ENCODE measurements at regions not wholly inside any gene's neighbourhood (a gene's known extent, or its start where the extent isn't known, plus 50 kb on each side); places are given as distances from the start of the nearest gene placed in this dataset.
"Not testable (repeated sequence)": the region's sequence is repeated elsewhere in the genome, so short reads cannot be mapped to it uniquely, and the experiment has no call there.

DNA sequence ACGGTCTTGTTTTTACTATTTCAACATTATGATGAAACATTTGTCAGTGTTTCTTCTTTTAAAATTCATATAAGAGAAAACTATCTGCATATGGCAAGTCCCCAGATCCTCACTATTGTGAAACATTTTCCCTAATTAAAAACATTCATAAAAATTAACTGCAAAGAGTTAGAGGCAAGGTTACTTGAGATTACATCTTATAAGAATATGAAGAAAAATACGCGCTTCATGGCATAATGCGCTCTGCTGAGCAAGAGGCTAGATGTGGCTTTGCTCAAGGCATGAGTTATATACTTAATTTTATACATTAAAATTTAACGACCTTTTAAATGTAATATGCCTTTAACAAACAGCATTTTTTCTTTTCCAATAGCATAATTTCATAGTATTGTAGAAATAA, 166.4 kb upstream of the RPRM start:
- Mint-ChIP-seq H3K4me1 (ENCODE audit: low read depth) (no peaks in the 10 kb centered on the region), H3K9me3 (peaks cover 13% of the 10 kb centered on the region), H3K27ac (no peak overlapping the region), H3K4me3 (ENCODE audit: low read depth) (no peak overlapping the region), H3K36me3 (ENCODE audit: low read depth) (no peaks in the 10 kb centered on the region), H3K27me3 (ENCODE audit: low read depth) (no peaks in the 10 kb centered on the region)
- intact Hi-C loops (cut with micrococcal nuclease): no loop called here
- no peak for DNase-seq (ENCODE audit: low spot score)

DNA sequence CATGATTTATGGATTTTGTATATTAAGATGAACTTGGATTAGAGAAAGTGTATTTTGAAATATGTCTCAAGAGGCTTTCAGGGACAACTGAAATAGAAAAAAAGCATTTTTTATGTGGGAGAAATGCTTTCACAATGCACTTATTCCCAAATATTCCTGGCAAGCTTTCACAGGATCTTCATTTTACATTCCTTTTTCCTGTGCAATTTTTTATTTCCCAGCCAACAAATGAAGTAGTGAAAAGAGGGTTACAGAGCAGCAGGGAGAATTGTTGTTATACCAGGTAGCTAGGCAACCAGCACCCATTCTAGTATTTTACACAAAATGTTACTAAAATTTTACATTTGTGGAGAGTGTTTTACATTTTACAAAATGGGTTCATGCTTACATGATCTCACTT, 167.0 kb upstream of the RPRM start:
- Mint-ChIP-seq H3K36me3 (ENCODE audit: low read depth) (no peaks in the 10 kb centered on the region), H3K4me1 (ENCODE audit: low read depth) (no peaks in the 10 kb centered on the region), H3K27ac (no peak overlapping the region), H3K4me3 (ENCODE audit: low read depth) (no peak overlapping the region), H3K9me3 (peaks cover 12% of the 10 kb centered on the region), H3K27me3 (ENCODE audit: low read depth) (no peaks in the 10 kb centered on the region)
- intact Hi-C loops (cut with micrococcal nuclease): no loop called here
- DNase-seq (ENCODE audit: low spot score): no peak

DNA sequence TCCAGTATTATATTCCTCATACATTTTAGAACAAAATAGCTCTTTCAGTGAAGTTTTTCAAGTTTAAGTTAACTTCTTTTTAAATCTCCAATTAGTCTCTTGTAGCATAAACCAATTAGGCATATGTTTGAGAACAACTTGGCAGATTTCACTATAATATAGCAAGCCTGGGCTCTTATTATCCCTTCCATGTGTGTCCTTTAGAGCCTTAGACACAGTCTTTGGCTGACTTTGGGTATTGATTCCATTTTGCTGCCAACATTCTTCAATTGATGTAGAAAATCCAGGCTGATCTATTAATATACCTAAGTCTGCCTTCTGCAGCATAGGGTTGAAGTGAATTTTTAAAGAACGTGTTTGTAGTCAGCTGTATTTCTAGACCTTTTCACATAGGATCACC, 179.1 kb upstream of the RPRM start:
- no peak for DNase-seq (ENCODE audit: low spot score)
- Mint-ChIP-seq H3K4me1 (ENCODE audit: low read depth) (no peaks in the 10 kb centered on the region), H3K27me3 (ENCODE audit: low read depth) (no peaks in the 10 kb centered on the region), H3K27ac (no peak overlapping the region), H3K9me3 (no peaks in the 10 kb centered on the region), H3K36me3 (ENCODE audit: low read depth) (no peaks in the 10 kb centered on the region), H3K4me3 (ENCODE audit: low read depth) (no peak overlapping the region)
- intact Hi-C loops (cut with micrococcal nuclease): no loop called here

DNA sequence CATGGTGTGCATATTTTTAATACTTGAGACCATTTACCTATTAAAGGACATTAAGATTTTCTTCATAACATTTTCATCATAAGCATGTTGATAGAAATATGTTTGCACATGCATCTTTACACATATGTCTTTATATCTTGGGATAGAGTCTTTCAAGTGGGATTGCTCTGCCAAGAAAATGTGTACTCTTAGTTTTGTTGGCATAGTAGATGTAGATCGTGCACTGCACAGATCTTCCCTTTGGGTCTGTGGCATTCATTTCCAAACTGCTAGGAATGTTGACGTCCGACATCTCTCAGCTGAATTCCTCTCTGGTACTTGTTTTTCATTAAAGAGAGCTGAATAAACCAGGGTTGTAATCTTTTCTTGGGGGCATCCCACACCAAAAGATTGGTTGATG, 183.2 kb upstream of the RPRM start:
- no peaks in the 10 kb centered on the region for H3K4me1 Mint-ChIP-seq (ENCODE audit: low read depth)
- no peaks in the 10 kb centered on the region for H3K27me3 Mint-ChIP-seq (ENCODE audit: low read depth)
- H3K27ac Mint-ChIP-seq: no peak overlapping the region
- DNase-seq (ENCODE audit: low spot score): no peak
- H3K9me3 Mint-ChIP-seq: peaks cover 3% of the 10 kb centered on the region
- H3K36me3 Mint-ChIP-seq (ENCODE audit: low read depth): no peaks in the 10 kb centered on the region
- intact Hi-C loops (cut with micrococcal nuclease): no loop called here
- no peak overlapping the region for H3K4me3 Mint-ChIP-seq (ENCODE audit: low read depth)

DNA sequence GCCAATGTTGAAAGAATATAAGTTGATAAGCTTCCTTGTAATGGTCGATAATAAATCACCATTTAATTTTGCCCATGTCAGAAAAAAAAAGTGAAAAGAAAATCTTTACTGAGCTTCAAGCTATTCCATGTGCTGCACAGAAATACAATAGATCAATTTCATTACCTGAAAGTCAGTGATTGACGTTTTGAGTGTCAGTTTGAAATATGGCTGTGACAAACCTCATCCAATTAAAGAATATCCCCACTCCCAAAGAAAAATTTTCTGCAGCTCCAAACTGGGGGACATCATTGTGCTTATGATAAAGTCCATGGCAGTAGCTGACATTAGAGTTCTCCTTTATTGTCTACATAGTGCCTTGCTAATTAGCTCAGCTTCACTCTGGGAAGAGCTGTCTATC, 184.8 kb upstream of the RPRM start:
- intact Hi-C loops (cut with micrococcal nuclease): no loop called here
- Mint-ChIP-seq H3K4me1 (ENCODE audit: low read depth) (no peaks in the 10 kb centered on the region), H3K36me3 (ENCODE audit: low read depth) (no peaks in the 10 kb centered on the region), H3K27ac (no peak overlapping the region), H3K9me3 (peaks cover 6% of the 10 kb centered on the region), H3K27me3 (ENCODE audit: low read depth) (no peaks in the 10 kb centered on the region), H3K4me3 (ENCODE audit: low read depth) (no peak overlapping the region)
- no peak for DNase-seq (ENCODE audit: low spot score)

DNA sequence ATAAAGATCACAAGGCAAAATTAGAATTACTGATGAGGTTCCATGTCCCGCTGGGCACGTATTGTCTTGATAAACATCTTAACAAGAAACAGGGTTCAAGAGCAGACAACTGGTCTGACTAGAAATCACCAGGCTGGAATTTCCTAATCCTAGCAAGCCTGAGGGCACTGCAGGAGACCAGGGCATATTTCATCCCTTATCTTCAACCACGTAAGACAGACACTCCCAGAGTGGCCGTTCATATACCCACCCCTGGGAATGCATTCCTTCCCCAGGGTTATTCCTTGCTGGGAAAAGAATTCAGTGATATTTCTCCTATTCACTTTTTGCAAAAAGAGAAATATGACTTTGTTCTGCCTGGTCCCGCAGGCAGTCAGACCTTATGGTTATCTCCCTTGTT, 185.4 kb upstream of the RPRM start:
- intact Hi-C loops (cut with micrococcal nuclease); DNase-seq (ENCODE audit: low spot score); H3K9me3 Mint-ChIP-seq; H3K36me3 Mint-ChIP-seq (ENCODE audit: low read depth); H3K27me3 Mint-ChIP-seq (ENCODE audit: low read depth); H3K27ac Mint-ChIP-seq; H3K4me1 Mint-ChIP-seq (ENCODE audit: low read depth); H3K4me3 Mint-ChIP-seq (ENCODE audit: low read depth): not testable (repeated sequence)

DNA sequence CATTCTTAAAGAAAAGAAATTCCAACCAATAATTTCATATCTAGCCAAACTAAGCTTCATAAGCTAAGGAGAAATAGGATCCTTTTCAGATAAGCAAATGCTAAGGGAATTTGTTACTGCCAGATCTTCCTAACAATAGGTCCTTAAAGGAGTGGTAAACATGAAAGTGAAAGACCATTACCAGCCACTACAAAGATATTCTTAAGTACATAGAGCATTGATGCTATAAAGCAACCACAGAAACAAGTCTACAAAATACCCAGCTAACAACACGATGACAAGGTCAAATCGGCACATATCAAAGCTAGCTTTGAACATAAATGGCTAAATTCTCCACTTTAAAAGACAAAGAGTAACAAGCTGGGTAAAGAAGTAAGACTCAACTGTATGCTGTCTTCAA, 188.9 kb upstream of the RPRM start:
- DNase-seq (ENCODE audit: low spot score): no peak
- Mint-ChIP-seq H3K27ac (no peak overlapping the region), H3K36me3 (ENCODE audit: low read depth) (no peaks in the 10 kb centered on the region), H3K9me3 (peaks cover 21% of the 10 kb centered on the region), H3K4me3 (ENCODE audit: low read depth) (no peak overlapping the region), H3K4me1 (ENCODE audit: low read depth) (no peaks in the 10 kb centered on the region), H3K27me3 (ENCODE audit: low read depth) (no peaks in the 10 kb centered on the region)
- intact Hi-C loops (cut with micrococcal nuclease): no loop called here

DNA sequence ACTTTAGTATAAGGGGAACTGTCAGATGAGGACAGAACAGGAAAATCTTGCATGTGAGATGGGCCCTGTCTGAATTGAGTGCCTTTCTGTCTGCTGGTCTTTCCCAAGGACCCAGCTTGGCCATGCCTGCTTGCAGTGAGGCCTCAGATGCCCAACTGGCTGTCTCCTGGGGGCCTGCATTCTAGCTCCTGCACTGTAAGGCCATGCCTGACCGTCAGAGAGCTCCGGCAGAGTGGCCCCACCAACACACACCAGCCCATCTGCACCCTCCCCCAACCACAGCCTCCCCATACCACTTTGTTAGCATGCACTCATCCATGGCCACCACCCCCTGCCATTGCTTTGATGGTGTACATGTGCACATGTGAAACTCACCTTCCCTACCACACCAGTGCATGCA, 190.4 kb upstream of the RPRM start:
- Mint-ChIP-seq H3K36me3 (ENCODE audit: low read depth) (no peaks in the 10 kb centered on the region), H3K4me1 (ENCODE audit: low read depth) (no peaks in the 10 kb centered on the region)

DNA sequence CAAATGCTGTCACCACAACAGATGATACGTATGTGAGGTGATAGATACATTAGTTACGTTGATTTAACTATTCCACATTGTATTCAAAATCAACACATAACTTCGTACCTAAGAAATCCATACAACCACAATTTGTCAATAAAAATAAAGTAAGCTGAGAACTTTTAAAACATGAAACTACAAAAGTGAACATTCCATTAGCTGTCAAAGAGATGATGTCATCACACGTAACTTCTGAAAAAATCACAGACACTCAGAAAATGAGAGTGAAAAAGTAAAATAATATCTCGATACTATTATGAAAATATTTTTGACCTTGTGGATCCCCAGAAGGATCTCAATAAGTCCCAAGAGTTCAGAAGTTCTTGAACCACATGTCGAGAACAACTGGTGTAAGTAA, 161.6 kb upstream of the GALNT13 start:
- Mint-ChIP-seq H3K4me1 (ENCODE audit: low read depth) (no peaks in the 10 kb centered on the region), H3K27ac (no peak overlapping the region), H3K4me3 (ENCODE audit: low read depth) (no peak overlapping the region), H3K27me3 (ENCODE audit: low read depth) (no peaks in the 10 kb centered on the region), H3K36me3 (ENCODE audit: low read depth) (no peaks in the 10 kb centered on the region), H3K9me3 (peaks cover 6% of the 10 kb centered on the region)
- intact Hi-C loops (cut with micrococcal nuclease): no loop called here
- DNase-seq (ENCODE audit: low spot score): no peak

More for the DNA sequence above, 190.4 kb upstream of the RPRM start:
- no peaks in the 10 kb centered on the region for H3K27me3 Mint-ChIP-seq (ENCODE audit: low read depth)
- H3K9me3 Mint-ChIP-seq: peaks cover 22% of the 10 kb centered on the region
- no peak overlapping the region for H3K4me3 Mint-ChIP-seq (ENCODE audit: low read depth)
- DNase-seq (ENCODE audit: low spot score): no peak
- intact Hi-C loops (cut with micrococcal nuclease): no loop called here
- H3K27ac Mint-ChIP-seq: no peak overlapping the region

DNA sequence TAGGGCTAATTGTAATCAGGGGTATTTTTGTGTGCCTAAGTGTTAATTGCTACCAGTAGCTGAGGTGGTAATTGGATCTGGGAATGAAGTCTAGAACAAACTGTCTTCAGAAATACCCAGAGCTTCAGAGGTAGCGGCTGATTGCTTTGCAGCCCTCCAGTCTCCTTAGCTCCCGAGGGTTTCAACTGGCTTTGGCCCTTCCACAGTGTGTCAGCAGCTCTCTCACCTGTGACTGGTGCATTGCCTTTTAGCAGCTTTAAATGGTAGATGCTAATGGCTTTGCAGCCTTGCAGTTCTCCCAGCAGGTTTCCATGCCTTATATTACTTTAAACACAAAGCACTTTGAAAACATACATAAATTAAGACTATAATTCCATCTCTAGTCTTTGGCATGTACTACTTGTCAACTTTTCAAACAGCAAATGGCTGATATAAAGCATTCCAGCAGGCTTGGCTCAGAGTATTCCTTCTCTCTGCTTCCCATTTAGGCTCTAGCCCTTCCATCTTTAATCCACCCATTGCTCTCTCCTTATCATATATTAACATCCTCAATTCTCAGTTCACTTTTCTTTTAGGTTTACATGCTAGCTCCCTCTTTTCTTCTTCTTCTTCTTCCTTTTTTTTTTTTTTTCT, 156.4 kb upstream of the GALNT13 start:
- Mint-ChIP-seq H3K27ac (no peak overlapping the region), H3K4me3 (ENCODE audit: low read depth) (no peak overlapping the region), H3K9me3 (peaks cover 5% of the 10 kb centered on the region), H3K4me1 (ENCODE audit: low read depth) (no peaks in the 10 kb centered on the region), H3K27me3 (ENCODE audit: low read depth) (no peaks in the 10 kb centered on the region), H3K36me3 (ENCODE audit: low read depth) (no peaks in the 10 kb centered on the region)
- intact Hi-C loops (cut with micrococcal nuclease): loop anchor here (5.0 kb wide), 1 partner anchor 233 kb away; no protein-coding TSS in a partner anchor
- no peak for DNase-seq (ENCODE audit: low spot score)

DNA sequence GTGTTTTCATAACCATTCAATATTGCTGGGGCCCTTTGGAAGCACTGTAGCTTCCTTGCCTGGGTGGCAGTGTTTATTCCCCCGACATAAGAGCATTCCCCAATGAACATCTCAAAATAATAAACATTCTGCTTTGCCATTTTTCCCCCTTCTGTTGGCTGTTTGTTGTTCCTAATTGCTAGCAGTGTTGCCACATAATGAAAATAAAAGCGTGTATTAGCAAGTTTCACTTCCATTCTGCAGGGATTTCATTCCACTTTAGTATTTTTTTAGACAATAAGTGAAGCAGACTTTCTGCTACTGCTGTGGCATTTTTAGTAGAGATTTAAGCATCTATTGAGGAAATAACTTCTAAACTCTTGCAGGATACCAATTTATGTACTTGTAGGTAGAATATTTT, 154.7 kb upstream of the GALNT13 start:
- intact Hi-C loops (cut with micrococcal nuclease): loop anchor here (5.0 kb wide), 1 partner anchor 235 kb away; no protein-coding TSS in a partner anchor
- DNase-seq (ENCODE audit: low spot score): no peak
- H3K36me3 Mint-ChIP-seq (ENCODE audit: low read depth): no peaks in the 10 kb centered on the region
- H3K9me3 Mint-ChIP-seq: peaks cover 5% of the 10 kb centered on the region
- no peak overlapping the region for H3K27ac Mint-ChIP-seq
- H3K27me3 Mint-ChIP-seq (ENCODE audit: low read depth): no peaks in the 10 kb centered on the region
- H3K4me3 Mint-ChIP-seq (ENCODE audit: low read depth): no peak overlapping the region
- no peaks in the 10 kb centered on the region for H3K4me1 Mint-ChIP-seq (ENCODE audit: low read depth)

DNA sequence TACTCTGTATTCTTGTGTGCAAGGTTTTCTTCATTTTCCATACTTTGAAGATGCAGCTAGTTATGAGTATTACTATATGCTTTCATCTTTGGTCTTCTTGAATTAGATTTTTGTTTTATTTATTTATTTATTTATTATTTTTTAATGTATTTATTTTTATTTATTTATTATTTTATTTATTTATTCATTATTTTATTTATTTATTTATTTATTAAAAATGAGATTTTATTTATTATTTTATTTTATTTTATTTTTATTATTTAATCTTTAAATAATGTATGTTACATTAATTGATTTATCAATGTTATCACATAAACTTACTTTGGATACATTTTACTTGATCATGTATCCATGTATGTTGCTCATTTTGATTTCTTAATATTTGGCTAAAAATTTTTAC, 132.3 kb upstream of the GALNT13 start:
- H3K36me3 Mint-ChIP-seq (ENCODE audit: low read depth): no peaks in the 10 kb centered on the region
- no peaks in the 10 kb centered on the region for H3K27me3 Mint-ChIP-seq (ENCODE audit: low read depth)
- peaks cover 26% of the 10 kb centered on the region for H3K9me3 Mint-ChIP-seq
- H3K4me3 Mint-ChIP-seq (ENCODE audit: low read depth): no peak overlapping the region
- H3K4me1 Mint-ChIP-seq (ENCODE audit: low read depth): no peaks in the 10 kb centered on the region
- DNase-seq (ENCODE audit: low spot score): no peak
- H3K27ac Mint-ChIP-seq: no peak overlapping the region
- intact Hi-C loops (cut with micrococcal nuclease): no loop called here

DNA sequence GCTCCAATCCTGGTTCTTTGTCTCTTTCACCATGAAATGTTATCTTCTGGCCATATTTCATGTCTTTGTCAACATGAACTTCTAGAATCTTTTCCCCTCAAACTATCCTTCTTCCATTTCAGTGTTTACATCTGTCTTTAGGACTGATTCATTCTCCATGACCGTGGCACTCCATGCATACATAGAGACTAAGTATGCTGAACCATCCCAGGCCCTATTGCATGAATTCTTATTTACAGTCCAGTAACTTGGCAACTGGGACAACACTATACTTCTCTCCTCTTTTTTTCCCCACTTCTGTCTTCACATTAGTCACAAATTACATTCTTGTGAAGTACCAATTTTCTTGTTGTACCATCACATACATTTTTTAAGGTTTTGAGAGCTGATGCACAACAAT, 109.8 kb upstream of the GALNT13 start:
- intact Hi-C loops (cut with micrococcal nuclease): no loop called here
- Mint-ChIP-seq H3K27ac (no peak overlapping the region), H3K36me3 (ENCODE audit: low read depth) (no peaks in the 10 kb centered on the region), H3K4me3 (ENCODE audit: low read depth) (no peak overlapping the region), H3K9me3 (peaks cover 65% of the 10 kb centered on the region), H3K27me3 (ENCODE audit: low read depth) (no peaks in the 10 kb centered on the region), H3K4me1 (ENCODE audit: low read depth) (no peaks in the 10 kb centered on the region)
- DNase-seq (ENCODE audit: low spot score): no peak

DNA sequence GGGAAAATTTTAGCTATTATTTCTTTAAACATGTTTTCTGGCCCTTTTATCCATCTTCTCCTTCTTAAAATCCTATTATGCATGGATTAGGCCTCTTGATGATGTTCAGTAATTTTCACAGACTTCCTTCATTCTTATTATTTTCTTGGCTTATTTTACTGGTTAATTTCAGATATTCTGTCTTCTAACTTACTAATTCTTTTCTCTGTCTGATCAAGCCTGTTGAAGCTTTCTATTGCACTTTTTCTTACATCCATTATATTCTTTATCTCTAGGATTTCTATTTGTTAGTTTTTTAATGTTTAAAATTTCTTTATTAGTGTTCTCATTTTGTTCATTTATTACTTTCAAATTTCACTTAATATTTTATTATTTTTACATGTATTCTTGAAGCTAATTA, 105.3 kb upstream of the GALNT13 start:
- no peak for DNase-seq (ENCODE audit: low spot score)
- Mint-ChIP-seq H3K9me3 (peaks cover 65% of the 10 kb centered on the region), H3K27ac (no peak overlapping the region), H3K36me3 (ENCODE audit: low read depth) (no peaks in the 10 kb centered on the region), H3K4me1 (ENCODE audit: low read depth) (no peaks in the 10 kb centered on the region), H3K27me3 (ENCODE audit: low read depth) (no peaks in the 10 kb centered on the region), H3K4me3 (ENCODE audit: low read depth) (no peak overlapping the region)
- intact Hi-C loops (cut with micrococcal nuclease): no loop called here

Measured in activated T-helper 2 cell treated with anti-CD3 and anti-CD28 coated beads, Interferon-gamma antibody, Interleukin-2, Interleukin-4, amounts not matched to agents 10 μg/mL and 5 μg/mL and 100 μg/mL, durations not matched to agents 14 hours and 24 hours and 36 hours (primary cell).